Tibial nerve (tissue), 3 donors: ENCODE measurements at regions not wholly inside any gene's neighbourhood (a gene's known extent, or its start where the extent isn't known, plus 50 kb on each side); places are given as distances from the start of the nearest gene placed in this dataset.

Experiments
- POLR2A ChIP-seq, 2 donors: fragments of 450-650 bp; IDR thresholded peaks; one replicate each; pipeline ENCODE4 v1.6.1; 2017; ENCODE audit warnings: antibody characterized with exemption in 2 of 2, mild to moderate bottlenecking in 2 of 2, moderate library complexity in 2 of 2
- TF ChIP-seq, protein P1 (sequence below), 5 experiments: fragments of 200-600 bp in 3 of 5; fragments of 450-650 bp in 2 of 5; sonication (generic) in 3 of 5; IDR thresholded peaks; one replicate each; pipeline ENCODE4 v1.5.1; 2016 to 2019; ENCODE audit warnings: antibody characterized with exemption in 5 of 5, mild to moderate bottlenecking in 3 of 5, moderate library complexity in 2 of 5

- TF ChIP-seq, protein P1, sequence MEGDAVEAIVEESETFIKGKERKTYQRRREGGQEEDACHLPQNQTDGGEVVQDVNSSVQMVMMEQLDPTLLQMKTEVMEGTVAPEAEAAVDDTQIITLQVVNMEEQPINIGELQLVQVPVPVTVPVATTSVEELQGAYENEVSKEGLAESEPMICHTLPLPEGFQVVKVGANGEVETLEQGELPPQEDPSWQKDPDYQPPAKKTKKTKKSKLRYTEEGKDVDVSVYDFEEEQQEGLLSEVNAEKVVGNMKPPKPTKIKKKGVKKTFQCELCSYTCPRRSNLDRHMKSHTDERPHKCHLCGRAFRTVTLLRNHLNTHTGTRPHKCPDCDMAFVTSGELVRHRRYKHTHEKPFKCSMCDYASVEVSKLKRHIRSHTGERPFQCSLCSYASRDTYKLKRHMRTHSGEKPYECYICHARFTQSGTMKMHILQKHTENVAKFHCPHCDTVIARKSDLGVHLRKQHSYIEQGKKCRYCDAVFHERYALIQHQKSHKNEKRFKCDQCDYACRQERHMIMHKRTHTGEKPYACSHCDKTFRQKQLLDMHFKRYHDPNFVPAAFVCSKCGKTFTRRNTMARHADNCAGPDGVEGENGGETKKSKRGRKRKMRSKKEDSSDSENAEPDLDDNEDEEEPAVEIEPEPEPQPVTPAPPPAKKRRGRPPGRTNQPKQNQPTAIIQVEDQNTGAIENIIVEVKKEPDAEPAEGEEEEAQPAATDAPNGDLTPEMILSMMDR (IDR thresholded peaks at IDR 0.05) = no peak
- no peak for TF ChIP-seq POLR2A (IDR thresholded peaks at IDR 0.05)
These were observed 146.4 kb upstream of the DIAPH2 start for GRCh38 chrX:96538104-96538725.
